NCI-H510A treated with DMSO at 0.1 percent for 48 hours (cell line): ENCODE measurements at regions not wholly inside any gene's neighbourhood (a gene's known extent, or its start where the extent isn't known, plus 50 kb on each side); places are given as distances from the start of the nearest gene placed in this dataset.

Experiments
- DNase-seq: peaks from one replicate; lab custom pipeline; 2025; lab: John Stamatoyannopoulos, UW

DNA sequence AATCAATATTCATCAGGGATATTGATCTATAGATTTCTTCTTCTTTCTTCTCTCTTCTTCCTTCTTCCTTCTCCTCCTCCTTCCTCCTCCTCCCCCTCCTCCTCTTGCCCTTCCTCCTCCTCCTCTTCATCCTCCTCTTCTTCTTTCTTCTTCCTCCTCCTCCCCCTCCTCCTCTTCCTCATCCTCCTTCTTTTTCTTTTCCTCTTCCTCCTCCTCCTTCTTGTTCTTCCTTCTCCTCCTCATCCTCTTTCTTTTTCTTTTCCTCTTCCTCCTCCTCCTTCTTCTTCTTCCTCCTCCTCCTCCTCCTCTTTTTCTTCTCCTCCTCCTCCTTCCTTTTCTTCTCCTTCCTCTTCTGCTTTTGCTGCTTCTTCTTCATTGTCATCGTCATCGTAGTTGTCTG lies 52.4 kb upstream of the SERINC1 start:
- no peak for DNase-seq

DNA sequence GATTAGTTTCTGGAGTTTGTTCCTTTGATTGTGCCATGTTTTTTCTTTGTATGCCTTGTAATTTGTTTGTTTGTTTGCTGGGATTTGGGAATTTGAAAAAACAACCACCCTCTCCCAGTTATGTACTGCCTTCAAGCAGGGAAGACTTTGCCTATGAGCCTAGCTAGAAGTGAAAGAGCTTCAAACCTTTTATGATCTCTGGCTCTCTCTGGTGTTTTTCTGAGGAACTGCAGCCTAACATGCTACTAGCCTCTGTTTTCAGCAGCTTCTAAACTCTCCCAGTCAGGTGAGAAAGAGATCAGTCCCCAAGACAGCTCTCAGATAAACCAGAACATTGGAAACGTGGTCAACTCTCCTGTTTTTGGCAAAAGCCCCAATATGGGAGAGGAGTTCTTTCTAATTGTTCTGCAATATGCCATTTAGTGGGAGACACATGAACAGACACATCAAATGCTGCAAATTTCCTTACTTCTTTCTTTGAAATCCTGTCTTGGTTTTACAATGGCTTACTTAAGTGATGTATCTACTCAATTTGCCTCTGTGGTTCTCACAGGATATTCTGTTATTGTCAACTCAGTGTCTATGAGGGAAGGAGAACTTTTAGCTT lies 58.9 kb upstream of the SERINC1 start:
- peak; percentile 76 for DNase-seq

DNA sequence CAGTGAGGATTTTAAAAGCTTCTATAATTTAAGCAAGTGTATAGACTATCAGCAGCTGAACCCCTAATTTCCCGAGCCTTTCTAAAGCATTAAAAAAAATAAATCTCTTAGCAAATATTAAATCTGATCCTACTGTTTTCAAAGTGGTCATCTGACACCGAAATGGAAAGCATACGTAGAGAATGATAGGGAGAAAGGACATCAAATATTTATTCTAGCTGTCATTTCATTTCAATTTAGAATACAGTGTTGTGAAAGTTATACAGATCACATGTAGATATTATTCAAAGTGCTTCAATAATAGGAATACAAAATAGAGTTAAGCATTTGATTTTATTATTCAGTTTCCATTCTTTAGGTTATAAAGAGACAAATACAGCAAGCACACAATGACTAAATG lies 61.9 kb upstream of the PKIB start:
- DNase-seq: no peak

DNA sequence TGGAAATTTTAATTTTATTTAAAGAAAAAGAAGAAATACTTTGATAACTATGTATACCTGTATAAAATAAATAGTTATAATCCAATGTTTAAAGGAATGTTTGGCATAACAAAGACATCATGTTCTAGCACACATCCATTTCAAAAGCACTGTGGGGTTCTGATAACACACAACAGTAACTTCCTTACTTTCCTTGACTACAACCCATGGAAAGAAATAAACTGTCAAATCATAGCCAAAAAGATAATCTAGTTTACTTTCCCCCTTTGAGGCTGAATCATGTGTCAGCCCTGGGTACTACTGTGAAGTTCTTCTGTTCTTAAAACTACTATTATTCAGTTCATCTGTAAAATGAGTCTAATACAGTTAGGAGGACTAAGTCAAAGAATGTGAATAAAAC lies 61.4 kb upstream of the PKIB start:
- no peak for DNase-seq

DNA sequence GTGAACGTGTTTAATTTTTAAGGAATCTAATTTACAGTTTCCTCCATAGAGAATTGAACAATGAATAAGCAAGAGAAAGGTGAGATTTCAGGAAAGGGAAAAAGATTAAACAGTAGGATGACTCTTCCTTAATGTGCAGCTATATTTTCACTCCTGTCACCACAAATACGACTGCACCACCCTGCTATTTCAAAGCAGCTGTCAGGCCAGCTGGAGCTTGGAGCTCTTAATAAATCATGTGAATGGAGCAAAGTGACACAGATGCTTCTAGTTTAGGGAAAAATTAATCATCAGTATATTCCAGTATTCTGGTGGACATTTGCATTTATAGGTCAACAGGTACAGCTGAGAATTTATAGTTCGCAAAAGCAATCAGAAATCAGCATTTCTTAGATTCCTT lies 56.5 kb upstream of the PKIB start:
- DNase-seq: no peak

DNA sequence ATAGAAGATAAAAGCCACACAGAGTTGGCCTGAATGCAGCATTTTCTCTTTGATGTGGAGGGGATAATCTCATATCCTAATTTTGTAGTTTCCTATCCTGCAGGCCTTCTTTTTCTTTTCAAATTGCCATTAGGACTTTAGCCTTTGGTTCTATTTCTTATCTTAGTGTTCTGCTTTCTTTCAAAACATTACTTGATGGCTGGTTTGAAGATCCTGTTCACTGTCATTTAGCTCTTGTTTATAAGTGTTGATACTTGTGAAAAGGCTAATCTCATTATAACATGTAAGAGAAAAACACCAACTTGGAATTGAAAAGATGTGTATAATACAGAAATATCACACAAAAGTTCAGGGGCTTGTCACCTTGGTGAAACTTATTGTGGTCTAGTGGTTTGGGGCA lies 54.6 kb upstream of the PKIB start:
- DNase-seq: no peak

DNA sequence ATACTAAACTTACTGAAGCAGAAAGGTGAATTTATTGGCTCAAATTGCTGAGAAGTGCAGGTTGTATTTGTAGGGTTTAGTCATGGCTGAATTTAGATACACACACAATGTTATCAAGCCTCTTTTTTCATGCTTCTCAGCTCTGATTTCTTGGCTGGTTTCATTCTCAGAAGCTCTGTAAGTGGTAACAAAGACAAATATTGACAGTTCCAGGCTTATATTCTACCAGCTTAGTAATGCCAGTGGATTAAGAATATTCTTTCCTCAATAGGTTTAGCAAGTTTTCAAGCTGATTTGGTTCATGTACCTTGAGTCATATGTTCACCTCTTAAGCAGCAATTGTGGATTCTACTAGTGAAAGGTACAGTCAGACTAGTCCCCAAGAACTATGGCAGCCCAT lies 52.1 kb upstream of the PKIB start:
- DNase-seq: no peak
